GM21360 (cell line): ENCODE measurements at regions not wholly inside any gene's neighbourhood (a gene's known extent, or its start where the extent isn't known, plus 50 kb on each side); places are given as distances from the start of the nearest gene placed in this dataset.

Experiments used
- ATAC-seq: cut with Tn5 transposase; IDR thresholded peaks from one replicate; pipeline ENCODE4 v1.9.1; 2021; ENCODE audit warnings: mild to moderate bottlenecking, moderate library complexity; ENCODE audit not compliant: unreplicated experiment

DNA sequence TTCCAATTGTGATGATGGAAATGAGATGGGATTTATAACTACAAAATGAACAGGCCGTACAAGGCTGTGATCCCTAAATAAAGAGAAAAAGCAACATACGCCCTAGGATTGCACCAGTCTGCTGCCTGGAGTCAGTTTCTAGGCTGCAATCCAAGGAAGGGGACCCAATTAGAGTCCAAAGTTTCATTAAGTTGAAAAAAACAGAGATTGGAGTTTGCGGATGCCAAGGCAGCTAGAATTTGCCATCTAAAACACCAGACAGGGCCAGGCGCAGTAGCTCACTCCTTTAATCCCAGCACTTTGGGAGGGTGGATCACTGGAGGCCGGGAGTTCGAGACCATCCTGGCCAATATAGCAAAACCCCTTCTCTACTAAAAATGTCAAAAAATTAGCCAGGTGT, 661.0 kb downstream of the RPS29 start:
- no peak for ATAC-seq

DNA sequence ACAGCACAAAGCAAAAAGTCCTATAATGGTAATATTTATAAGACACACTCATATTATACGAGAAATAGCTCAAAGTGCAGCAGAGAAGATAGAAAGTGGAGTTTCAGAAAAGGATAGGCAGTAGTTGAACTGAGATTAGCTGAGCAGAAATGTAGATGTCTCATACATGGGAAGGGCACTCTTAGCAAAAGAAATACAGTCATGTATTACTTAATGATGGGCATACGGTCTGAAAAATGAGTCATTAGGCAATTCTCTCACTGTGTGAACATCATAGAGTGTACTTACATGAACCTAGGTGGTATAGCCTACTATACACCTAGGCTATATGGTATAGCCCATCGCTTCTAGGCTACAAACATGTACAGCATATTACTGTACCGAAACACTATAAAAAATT, 671.3 kb downstream of the RPS29 start:
- ATAC-seq = no peak

DNA sequence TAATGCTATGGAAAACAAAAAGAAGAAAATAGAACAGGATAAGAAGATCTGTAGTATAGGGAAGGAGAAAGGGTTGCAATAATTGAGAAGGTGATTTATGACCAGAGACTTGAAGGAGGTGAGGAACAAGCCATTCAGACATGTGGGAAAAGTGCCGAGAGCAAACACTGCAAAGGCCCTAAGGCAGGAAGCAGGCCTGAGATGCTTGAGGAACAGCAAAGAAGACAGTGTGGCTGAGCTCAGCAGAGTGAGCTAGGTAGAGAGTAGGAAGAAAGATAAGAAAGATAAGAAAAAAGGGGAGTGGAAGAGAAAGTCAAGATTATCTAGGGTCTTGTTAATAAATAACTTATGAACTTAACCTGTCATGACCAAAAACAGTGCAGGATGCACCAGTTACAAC, 671.8 kb downstream of the RPS29 start:
- no peak for ATAC-seq

DNA sequence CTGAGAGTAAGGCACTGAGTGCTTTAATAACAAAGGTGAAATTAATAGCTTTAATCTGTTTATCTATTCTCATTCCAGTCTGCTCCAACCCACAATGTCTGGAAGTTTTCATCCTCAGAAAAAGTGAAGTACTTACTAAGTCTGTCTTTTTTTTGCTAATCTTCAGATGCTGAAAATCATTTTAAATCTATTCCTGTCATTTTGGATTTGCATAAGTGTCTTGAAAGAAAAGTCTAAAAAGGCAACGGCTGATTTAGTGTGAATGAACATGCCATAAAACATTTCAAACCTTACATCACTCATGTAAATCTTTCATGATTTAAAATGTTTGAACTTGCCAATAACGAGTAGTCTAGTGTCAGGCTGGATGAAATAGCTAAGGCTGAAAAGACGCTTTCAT, 685.6 kb downstream of the RPS29 start:
- ATAC-seq = no peak

DNA sequence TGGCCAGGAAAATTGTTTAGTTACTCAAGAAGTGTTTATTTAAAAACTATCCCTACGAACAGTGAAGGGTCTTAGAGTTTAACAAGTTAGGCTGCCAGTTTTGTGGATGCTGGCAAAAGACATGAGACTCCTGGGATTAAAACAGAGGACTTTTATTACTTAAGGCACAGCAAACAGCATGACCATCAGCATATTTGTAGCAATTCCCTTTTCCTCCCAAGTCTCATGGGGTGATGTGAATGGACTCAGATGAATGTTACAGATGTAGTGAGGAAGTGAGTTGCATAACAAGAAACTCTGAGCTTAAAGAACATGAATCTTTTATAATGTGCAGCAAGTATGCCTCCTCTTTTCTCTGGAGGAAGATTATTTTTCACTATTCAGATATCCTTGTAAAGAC, 695.8 kb downstream of the RPS29 start:
- no peak for ATAC-seq

DNA sequence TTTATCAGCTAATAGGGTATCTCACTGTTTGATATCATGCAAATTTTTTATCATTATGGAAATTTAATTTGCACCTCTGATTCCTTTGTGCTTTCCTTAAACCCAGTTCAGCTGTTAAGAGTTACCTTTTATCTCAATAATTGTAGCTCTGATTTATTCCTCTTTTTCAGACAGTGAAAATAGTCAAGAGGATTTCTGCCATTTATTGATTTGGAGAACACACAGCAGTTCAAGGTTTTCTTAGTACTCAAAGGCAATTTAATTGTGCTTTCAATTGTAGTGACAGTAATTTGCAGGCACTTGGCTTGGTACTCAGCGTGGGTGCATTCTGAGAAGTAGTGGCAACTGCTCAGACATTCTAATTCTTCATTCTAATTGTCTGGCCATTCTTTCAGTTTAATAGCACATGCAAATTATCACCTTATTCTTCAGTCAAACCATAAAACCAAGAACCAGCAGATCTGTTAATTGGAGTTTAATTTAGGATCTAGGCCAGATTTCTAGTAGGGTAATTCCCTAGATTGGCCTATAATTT, 709.3 kb downstream of the RPS29 start:
- no peak for ATAC-seq

DNA sequence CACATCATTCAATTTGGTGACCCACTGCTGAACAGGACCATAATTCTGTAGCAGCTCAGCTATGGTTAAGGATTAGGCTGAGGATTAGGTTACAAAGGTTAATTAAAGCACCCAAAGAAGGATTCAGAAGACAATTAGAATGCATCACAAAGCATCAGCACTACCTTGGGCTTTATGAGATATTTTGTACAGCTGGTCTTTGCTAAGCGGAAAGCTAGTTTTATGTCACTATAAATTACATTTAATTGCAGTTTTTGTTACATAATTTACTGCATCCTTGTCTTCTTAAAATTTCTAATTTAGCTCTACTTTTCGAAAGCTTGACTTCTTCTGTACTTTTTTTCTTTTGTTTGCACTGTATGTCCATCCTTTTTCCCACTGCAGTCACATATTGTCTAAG, 711.5 kb downstream of the RPS29 start:
- ATAC-seq = no peak

DNA sequence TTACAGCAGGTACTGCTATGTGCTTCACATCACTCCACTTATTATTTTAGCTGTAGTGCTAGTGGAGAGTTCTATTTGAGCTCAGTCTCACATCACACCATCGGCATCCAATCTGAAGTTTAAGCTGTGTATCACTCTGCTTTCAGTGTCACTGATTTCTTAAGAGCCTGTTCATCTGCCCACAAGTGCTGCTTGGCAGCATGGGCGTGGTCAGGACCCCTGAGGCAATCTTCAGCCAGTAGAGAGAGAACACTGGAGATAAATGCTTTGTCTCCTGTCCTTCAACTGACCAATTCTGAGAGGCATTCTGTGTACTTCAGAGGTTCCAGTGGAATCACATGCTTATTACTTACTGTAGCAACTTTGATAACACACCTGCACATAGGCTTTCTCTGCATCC, 728.8 kb downstream of the RPS29 start:
- no peak for ATAC-seq

DNA sequence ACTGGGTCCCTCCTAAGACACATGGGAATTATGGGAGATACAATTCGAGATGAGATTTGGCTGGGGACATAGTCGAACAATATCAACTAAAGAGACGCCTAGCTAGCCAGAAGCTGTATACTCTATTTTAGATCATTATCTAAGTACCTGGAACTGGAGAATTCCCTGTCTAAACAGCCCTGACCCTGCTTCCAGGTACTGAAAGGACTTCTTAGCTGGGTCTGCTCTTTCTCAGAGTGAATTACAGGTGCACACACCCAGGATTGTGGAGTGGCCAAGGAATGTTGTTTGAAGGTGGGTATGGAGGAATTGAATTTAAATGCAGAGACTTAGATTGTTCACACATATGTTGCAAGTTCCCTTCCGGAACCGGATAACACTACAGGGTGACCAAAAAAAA, 733.0 kb downstream of the RPS29 start:
- no peak for ATAC-seq

DNA sequence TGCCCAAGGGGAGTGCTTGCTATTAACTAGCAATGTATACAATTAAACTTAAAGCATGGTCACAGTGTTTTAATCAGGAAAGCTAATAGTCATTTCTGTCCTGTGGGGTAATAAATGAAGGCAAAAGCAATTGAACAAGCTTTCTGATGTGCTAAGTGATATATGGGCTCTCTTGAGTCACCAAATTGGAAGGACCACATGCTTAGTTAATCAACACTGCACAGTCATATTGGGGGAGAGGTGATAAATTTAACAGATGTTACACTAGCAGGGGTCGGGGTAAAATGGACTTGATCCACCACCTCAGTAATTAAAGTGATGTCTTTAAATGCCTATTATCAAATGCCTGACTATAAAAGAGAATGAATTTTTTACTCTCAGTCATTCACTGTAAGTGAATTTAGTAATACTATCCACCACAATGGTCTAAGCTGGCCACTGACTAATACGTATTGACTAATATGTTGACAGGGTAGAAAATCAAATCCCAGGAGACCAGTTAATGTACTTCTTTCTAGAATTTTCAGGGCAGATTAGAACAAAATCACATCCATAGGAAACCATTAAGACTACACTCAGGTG, 736.3 kb downstream of the RPS29 start:
- no peak for ATAC-seq

DNA sequence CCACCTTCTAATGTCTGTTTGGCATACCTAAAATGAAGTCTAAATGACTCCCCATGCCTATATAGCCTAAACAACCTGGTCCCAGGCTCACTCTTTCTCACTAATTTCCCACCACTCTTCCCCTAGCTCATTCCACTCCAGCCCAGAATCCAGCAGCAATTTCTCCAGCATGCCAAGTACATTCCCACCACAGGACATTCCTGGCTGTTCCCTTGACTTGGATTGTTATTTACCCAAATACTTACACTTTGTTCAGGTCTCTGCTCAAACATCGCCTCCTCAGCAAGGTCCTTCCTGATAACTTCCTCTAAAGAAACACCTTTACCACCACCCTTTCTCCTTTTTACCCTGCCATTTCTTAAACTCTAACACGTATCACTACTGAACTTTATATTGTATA, 743.4 kb downstream of the RPS29 start:
- ATAC-seq = no peak

DNA sequence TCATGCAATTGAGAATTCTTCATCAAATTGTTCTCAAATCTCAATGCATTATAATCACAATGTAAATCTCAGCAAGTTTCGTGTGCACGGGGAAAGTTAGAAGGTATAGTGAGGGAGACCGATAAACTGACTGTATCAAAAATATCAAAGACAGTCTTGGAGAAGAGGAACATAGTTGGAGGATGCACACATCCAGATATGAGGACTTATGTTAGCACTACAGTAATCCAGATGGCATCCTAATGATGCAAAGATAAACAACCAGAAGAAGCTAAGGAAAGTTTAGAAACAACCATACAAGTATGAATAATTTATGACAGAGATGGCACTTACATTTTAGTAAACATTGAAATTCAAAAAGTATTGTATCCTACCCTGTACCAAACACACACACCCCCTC, 760.1 kb downstream of the RPS29 start:
- ATAC-seq = no peak

DNA sequence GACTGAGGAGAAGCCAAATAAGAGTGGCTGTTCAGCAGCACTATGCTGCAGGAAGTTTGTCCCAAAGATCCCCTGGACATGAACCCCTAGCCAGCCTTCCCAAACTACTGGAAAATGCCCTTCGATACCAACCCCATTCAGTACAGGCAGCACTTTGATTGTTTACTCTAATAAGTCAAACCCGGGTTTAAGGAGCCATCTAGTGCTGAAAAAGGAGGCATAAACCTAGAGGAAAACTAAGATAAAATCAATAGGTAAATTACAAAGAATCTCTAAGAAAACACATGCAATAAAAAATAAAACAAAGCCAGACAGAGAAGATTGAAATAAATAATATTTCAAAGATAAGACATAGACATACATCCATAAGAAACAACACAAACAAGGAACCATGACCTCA, 771.6 kb downstream of the RPS29 start:
- no peak for ATAC-seq

DNA sequence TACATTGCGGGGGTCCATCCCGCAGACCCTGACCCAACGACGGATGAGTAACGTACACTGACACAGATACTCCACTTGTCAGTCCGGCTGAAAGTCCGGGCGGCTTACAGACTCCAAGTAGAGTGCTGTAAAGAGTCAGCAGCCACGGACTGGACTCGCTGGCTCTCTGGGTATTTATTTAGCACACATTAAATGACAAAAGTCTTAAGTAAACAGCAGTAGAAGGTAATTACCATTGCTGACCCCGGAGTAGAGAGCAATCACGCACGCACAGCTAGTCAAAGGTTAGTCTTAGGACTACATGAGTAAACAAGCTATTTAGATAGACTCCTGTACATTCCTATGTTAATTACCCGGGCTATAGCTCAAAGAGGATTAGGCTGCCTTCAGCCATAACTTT, 780.9 kb downstream of the RPS29 start:
- no peak for ATAC-seq

DNA sequence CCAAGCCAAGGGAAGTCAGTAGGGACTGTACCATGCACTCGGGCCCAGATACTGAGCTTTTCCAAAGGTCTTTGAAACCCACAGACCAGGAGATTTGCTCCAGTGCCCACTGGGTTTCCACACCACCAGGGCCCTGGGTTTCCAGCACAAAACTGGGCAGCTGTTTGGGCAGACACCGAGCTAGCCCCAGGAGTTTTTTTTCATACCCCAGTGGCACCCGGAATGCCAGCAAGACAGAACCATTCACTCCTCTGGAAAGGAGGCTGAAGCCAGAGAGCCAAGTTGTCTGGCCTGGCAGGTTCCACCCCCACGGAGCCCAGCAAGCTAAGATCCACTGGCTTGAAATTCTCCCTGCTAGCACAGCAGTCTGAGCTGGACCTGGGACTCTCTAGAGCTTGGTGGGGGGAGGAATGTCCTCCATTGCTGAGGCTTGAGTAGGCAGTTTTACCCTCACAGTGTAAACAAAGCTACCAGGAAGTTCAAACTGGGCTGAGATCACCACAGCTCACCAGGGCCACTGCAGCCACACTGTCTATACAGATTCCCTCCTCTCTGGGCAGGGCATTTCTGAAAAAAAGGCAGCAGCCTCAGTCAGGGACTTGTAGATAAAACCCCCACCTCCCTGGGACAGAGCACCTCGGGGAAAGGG, 793.7 kb downstream of the RPS29 start:
- ATAC-seq = no peak

DNA sequence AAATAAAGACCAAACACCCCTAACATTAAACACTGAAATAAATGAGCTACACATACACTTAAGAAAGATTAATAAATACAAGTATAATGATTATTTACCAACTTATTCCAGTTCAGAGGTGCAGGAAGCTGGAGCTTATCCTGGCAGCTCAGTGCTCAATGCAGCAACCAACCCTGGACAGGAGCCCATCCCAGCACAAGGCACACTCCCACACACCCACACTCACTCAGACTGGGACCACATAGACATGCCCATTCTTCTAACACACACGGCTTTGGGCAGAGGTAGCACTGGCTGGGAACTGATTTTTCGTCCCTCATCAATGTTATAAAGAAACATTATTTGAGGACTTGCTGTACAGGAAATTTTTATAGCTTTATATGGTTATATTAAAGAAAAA, 797.4 kb downstream of the RPS29 start:
- no peak for ATAC-seq

DNA sequence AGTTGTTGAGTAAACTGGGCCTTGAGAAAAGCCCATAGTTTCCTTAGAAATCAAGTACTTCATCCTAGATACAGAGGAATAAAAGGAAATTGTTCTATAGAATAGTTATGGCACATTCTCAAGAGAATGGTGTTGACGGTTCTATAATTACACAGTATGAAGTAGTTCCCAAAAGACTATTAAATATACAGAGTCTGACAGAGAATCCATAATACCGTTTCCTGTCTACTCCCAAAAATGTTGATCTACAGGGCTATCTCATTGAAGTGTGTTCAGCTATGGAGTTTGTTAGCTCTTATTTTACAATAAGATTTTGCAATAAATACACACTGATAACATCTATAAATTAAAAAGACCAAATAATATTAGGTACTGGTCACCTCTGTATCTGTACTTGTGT, 799.7 kb downstream of the RPS29 start:
- ATAC-seq = no peak

DNA sequence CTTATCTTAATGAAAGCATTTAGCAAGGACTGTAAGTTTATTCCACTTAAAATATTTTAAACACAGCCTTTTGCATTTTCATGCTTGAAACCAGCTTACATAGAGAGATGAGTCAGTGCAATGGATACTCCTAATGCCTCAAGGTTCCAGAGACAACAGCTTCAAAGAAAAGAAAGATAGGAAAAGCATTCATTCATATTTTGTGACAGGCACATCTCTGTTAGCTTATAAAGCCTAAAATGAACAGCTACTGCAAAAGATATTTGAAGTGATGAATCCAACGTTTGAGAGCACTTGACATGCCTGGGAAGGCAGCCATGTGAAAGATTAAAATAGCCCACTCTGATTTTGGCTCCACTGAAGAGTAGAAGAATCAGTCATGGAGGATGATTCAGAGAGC, 814.5 kb downstream of the RPS29 start:
- no peak for ATAC-seq

DNA sequence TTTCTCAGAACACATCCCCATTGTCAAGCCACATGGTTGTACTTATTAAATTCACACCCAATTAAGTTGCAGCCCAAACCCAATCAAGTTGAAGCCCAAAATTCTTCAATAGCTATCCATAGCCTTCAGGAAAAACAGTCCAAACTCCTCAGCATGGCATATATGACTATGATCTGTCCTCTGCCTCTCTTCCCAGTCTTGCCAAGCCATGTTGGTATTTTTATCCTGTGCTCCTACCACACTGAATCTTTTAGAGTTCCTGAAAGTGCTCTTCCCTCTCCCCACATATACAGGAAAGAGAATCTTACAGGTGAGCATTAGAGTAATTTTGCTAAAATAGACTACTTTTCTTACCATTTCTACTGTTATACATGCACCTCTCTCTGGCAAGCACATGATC, 834.9 kb downstream of the RPS29 start:
- no peak for ATAC-seq

DNA sequence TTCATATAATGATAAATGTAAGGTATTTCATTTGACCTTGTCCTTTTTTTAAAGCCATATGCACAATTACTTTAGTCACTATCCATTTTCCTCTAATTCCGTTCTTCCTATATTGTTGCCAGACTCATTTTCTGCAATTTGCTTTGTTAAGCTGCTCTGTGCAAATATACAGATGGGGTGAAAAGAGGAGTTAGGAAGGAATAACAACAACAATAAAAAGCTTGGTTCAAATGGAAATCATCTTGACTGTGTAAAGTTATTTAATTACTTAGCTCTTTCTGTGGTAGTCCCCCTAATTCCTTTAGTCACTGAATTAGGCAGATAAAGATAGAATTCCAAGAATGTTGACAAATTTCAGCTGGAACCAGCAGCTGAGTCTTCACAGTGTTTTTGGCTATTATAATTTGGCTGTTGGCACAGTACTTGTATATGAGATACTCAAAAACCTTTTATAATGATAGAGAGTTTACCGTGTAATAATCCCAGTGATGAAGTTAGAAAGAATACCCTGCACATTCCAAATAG, 838.0 kb downstream of the RPS29 start:
- ATAC-seq = no peak

DNA sequence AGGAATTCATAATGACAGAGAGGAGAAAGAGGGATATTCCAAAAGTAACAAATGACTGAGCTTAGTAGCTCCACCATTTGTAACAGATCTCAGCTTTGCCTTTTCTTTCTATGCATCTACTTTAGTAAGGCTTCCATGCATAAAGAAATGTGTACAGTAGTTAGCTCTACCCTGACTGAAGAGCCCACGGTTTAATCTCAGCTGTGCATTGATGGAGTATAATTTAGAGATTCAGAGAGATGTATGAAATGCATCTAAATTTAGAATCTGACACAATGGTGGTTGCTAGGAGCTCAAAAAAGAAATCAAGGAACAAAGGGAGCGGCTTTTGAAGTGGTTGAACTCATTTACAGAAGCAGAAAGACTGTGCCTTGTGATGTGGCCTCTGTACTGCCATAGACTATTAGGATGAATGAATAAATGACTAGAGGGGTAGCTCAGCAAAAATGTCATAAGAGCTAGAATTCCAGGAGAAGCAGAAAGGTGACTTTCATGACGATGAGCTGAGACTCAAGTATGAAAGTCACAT, 838.6 kb downstream of the RPS29 start:
- ATAC-seq = no peak

DNA sequence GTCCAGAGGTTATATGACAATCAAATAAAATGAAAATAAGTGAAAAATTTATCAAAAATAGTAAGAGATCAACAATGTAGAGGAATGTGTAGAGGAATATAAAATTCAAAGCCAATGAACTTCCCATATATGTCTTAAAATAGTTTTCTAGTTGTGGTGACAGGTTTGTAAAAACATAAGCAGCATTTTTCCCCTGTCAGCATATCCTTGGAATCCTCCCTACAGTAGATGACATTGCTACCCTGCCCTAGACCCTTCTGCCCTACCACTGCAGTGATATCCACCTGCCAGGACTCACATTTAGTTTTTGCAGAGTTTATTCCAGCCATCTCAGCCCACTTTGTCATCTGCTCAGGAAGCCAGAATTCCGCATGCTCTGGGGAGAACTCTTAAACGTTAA, 842.0 kb downstream of the RPS29 start:
- no peak for ATAC-seq
